ENCODE measurements at regions not wholly inside any gene's neighbourhood (a gene's known extent, or its start where the extent isn't known, plus 50 kb on each side); places are given as distances from the start of the nearest gene placed in this dataset.

GRCh38 chr15:93298901-93299300 lies 209.9 kb upstream of the RGMA start:
- no peak for DNase-seq

GRCh38 chr15:93296759-93297500 lies 207.9 kb upstream of the RGMA start:
- no peak for DNase-seq

DNA sequence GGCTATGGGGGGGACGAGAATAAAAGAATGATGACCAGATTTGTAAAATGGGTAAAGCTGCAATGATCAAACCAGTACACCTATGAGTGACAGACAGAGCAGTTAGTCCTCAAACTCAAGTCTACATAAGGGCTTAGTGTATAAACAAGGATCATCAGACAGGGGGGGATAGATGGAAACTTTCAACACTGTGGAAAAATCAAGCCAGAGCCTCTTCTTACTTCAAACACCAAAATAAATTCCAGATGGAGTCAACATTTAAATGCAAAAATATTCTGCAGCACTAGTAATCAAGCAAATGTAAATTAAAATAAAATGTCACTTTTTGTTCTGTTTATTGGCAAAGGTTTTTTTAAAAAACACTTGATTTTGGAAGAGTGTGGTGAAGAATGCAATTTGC lies 205.9 kb upstream of the RGMA start:
- DNase-seq = no peak

GRCh38 chr15:93294066-93294465 lies 205.1 kb upstream of the RGMA start:
- DNase-seq = no peak

DNA sequence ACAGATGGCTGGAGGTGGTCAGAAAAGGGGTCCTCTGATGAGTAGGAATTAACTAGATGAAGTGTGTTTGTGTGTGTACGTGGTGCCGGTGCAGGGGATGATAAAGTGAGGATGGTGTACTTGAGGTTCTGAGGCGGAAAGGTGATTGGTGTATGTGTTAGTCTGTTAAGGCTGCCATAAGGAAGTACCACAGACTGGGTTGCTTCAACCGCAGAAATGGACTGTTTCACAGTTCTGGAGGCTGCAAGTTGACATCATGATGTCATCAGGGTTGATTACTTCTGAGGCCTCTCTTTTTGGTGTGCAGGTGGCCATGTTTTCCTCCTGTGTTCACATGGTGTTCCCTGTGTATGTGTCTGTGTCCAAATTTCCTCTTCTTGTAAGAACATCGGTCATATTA lies 202.4 kb upstream of the RGMA start:
- no peak for DNase-seq

DNA sequence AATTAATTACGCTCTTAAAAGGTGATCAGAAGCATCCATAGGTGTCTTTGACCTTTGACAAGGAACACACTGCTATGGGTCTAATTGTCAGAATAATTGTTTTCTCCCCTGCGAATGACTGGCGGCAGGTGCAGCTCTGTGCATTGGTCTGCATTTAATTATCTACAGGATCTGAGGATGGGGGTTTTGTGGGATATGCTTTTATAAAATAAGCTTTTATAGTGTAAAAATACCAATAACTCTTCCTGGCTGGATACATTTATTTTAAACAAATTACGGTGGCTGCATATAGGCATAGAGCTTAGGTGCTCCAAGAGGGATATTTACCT lies 201.6 kb upstream of the RGMA start:
- DNase-seq = no peak

DNA sequence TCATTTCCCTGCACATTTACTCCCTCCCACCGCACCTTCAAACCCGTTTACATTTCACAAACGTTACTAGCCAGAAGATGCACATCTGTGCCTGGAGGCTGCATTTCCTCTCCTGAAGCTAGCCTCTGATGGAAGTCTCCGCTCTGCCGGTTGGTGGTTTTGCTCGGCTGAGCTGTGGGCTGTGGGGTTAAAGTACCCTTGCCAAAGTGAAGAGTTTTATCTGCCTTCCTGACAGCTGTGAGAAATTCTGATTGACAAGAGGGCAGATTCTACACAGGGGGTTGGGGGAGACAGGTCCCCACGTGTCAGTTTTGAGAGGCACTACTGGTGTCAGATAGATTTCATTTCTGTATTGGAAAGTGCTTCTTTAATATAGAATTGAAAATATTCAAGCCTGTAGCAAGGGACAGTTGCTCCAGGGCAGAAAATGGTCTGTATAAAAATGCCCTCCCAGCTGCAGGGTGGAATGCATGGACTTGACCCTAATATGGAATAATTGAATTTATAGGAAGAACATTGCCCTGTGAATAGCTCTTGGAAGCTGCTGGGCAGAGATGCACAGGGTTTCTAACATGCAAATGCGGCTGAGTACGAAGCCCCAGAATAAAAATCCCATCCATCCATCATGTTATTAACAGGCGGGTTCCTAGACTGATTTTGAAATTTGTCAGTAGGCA lies 201.1 kb upstream of the RGMA start:
- no peak for DNase-seq

- DNase-seq = no peak
These were observed 199.8 kb upstream of the RGMA start for GRCh38 chr15:93288728-93289294.

- no peak for DNase-seq
These were observed 197.4 kb upstream of the RGMA start for GRCh38 chr15:93286446-93286845.

GRCh38 chr15:93283854-93284253 lies 194.8 kb upstream of the RGMA start:
- DNase-seq = no peak

DNA sequence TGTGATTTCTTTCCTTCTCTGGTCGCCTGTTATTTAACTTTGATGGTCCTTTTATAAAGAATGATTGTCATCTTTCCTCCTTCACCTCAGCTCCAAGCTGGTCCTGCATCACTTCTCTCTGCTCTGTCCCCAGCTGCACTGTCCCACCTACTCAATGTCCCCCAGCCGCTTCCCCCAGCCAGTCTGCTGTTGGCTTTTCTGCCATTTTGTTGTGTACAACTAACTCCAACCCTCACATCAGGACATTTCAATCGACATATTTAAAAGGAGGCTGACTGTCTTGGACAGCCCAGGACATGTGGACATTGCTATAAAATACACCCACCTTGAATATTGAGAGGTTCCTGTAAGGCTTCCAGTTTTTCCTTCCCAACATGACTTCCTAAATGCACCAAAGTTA lies 193.8 kb upstream of the RGMA start:
- peak; percentile 24 for DNase-seq

GRCh38 chr15:93278783-93279182 lies 189.8 kb upstream of the RGMA start:
- DNase-seq = peak; percentile 4

GRCh38 chr15:93278006-93278405 lies 189.0 kb upstream of the RGMA start:
- DNase-seq = peak; percentile 47

- DNase-seq = peak; percentile 41
These were observed 185.2 kb upstream of the RGMA start for GRCh38 chr15:93274257-93274656.

- peak; percentile 16 for DNase-seq
These were observed 182.9 kb upstream of the RGMA start for GRCh38 chr15:93271871-93272270.

- DNase-seq = peak; percentile 38
These were observed 182.0 kb upstream of the RGMA start for GRCh38 chr15:93270937-93271467.

DNA sequence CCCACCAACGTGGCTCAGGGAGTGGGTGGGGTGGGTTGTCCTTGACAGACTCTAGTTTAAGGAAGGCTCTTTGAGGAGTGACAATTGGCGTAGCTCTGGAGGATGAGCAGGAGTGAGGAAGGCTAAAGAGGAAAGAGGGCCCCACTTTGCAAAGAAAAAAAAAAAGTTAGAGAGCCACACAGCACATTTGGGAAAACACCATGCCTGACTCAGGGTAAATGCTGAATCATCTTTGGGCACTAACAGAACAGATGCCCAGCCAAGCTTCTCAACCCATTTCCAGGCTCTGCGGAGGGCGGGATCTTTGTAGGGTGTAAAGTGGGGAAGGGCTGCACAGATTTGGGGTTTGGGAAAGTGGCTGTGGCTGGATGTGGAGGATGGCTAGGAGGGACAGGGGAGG lies 179.1 kb upstream of the RGMA start:
- DNase-seq = no peak

DNA sequence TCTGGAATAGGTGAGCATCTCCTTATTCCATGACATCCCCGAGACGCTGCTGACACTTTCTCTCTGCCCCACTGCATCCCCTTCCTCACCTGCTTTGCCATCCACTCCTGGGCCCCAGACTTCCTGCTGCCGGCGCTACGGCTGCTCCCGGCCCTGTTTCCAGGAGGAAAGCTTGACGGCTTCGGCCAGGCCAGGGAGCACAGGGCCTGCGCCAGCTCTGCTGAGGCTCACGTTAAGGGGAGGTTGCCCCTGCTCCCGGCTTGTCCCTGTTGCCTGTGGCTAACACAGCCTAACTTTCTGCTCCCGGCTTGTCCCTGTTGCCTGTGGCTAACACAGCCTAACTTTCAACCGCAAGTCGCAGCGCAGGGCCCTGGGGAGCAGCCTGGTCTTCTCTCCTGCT lies 177.3 kb upstream of the RGMA start:
- no peak for DNase-seq

GRCh38 chr15:93265111-93265556 lies 176.1 kb upstream of the RGMA start:
- no peak for DNase-seq

DNA sequence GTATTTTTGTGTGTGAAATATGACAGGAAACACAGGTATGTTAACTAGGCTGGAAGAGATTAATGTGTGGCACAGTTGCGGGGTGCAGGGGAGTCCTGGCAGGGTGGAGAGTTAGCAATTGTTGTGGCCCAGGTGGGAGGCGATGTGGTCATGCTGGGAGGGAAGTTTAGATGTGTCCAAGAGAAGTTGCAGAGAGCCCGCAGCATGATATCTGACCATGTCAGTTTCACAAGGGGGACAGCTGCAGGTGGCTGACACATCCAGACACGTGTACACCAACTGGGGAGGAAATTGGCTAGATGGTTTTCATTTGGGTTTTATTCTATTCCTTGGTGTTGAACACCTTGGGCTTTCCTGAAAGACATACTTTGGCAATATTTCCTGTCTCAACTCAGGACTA lies 172.8 kb upstream of the RGMA start:
- peak; percentile 23 for DNase-seq

DNA sequence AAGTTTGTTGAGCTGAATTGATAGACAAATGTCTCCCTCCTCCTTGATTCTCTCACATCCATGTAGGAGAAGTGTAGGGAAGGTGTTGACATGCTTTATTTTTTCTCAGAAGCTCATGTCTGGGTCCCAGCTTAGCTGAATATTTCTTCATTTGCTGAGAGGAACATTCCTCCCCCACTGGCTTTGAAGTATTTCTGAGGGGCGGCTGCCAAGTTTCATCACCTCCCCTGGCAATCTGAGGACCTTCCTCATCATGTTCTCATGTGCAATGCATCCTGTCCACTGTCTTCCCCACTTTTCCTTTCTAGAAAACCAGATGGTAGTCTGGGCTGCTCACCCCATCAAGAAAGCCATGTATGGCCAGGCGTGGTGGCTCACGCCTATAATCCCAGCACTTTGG lies 168.9 kb upstream of the RGMA start:
- no peak for DNase-seq

DNA sequence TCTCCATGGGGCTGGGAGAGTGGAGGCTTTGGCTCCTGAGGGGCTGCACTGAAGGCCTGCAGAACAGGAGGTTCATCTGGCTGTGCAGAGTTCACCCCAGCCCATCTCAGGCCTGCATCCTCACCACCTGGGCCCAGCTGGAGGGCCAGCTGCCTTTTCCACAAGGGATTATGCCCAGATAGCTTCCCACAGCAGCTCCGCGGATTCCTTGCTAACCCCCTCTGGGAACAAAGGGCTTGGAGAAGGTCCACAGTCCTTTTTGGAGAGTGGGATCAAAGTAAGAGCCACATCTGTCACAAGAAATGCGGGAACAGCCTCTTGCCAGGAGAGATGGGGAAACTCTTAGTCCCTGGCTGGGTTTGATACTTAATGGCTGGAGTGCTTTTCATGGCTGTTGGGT lies 164.7 kb upstream of the RGMA start:
- DNase-seq = peak; percentile 66

- no peak for DNase-seq
These were observed 163.8 kb upstream of the RGMA start for GRCh38 chr15:93252780-93253179.

DNA sequence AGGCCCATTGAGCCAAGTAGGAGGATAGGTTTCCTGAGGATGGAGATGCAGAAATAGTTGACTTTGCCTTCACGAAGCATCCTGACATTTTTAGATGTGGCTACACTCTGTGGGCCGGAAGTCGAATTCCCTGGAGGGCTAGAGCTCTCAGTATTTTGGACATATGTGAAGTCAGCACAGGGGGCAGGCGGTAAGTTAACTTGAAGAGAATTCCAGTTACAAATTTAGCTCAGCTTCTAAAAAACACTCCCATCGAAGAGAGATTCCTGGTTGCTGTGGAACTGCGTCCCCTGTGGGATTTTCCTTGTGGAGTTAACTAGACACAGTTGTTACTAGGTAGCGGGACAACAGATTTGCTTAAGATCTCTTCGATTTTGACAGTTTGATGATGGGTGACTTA lies 161.9 kb upstream of the RGMA start:
- DNase-seq = no peak

All from right forelimb (tissue), 1 donor.